BJ (cell line): ENCODE measurements at regions not wholly inside any gene's neighbourhood (a gene's known extent, or its start where the extent isn't known, plus 50 kb on each side); places are given as distances from the start of the nearest gene placed in this dataset.

ENCODE experiments used
- CTCF ChIA-PET: fragments of 350-600 bp; formaldehyde crosslinking; extraction: SDS; loops from one replicate; lab custom pipeline; 2021; ENCODE audit warnings: antibody characterized with exemption, inconsistent platforms; lab: Yijun Ruan, JAX
- POLR2A ChIA-PET: fragments of 300-600 bp; sonication (Branson Sonifier 250); formaldehyde crosslinking; extraction: SDS; loops from one replicate; lab custom pipeline; 2021; ENCODE audit warnings: antibody characterized with exemption; lab: Charles Lee
- DNase-seq: peaks from one replicate; pipeline ENCODE4 v3.0.0-alpha.2; 2011; ENCODE audit warnings: low read depth
- H3K27me3 ChIP-seq: 2 replicates; pipeline ENCODE4 v1.6.0; 2011; ENCODE audit warnings: low read length; ENCODE audit not compliant: control insufficient read depth, insufficient read depth
- H3K36me3 ChIP-seq: 2 replicates; pipeline ENCODE4 v1.5.1; 2011; ENCODE audit warnings: low read length; ENCODE audit not compliant: control insufficient read depth, insufficient read depth
- H3K4me3 ChIP-seq: 2 replicates; pipeline ENCODE4 v1.5.1; 2011; ENCODE audit warnings: low read depth, mild to moderate bottlenecking, control low read depth, low read length
- CTCF ChIP-seq: IDR thresholded peaks from 2 replicates; pipeline ENCODE4 v1.5.1; 2011; ENCODE audit warnings: low read depth, mild to moderate bottlenecking, control low read depth, inconsistent platforms, low read length, moderate library complexity; ENCODE audit not compliant: insufficient read depth

DNA sequence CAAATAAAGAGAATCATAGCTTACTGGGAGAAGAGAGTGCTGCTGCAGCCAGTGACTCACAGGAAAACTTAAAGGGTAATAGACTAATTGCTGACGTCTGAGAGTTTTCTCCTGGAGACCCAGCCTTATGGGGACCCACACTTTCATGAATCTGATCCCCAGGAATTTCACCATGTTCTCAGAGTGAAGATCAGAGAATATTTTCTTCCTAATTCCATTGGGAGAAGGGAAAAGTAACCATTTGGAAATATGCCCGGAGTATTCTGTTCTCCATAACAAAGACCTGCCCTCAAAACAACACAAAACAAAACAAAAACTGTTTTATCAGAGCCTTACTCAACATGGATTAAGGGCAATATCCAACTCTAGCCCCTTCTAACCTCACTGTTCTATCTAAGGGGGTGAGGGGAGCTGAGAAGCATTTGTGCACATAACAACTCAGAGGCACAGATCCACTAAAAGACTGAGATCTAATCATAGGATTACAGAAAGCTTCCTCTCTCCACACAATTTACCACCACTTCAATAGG lies 168.2 kb upstream of the SSTR4 start:
- H3K36me3 ChIP-seq, result no peaks in the 10 kb centered on the region
- H3K4me3 ChIP-seq, result no peak overlapping the region
- DNase-seq, result no peak
- no peak for TF ChIP-seq CTCF
- ChIA-PET CTCF (no interaction called here), POLR2A (no interaction called here)
- H3K27me3 ChIP-seq, result no peaks in the 10 kb centered on the region

DNA sequence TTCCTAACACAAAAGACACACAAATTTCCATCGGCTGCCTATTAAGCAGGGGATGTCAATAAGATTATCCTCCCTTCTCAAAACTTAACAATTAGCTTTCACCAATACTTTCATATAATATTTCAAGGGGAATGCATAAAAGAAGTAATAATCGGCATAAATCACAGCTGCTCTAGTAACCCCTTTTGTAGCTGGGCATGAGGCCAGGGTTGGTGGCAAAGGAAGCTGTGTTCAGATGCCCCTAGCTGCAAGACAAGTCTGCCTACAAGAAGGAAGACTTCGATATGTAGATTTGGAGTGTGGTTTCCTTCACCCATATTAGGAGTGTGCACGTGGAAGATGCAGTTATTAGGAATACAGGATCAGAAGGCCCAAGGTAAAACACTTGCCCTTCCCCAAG lies 156.9 kb upstream of the SSTR4 start:
- H3K4me3 ChIP-seq, result no peak overlapping the region
- TF ChIP-seq CTCF, result no peak
- CTCF ChIA-PET, result interaction anchor here (1.0 kb wide), 1 partner anchor 186 kb away, joined by 4 read pairs; no protein-coding TSS in a partner anchor
- no peak for DNase-seq
- POLR2A ChIA-PET, result no interaction called here
- H3K27me3 ChIP-seq, result no peaks in the 10 kb centered on the region
- no peaks in the 10 kb centered on the region for H3K36me3 ChIP-seq

DNA sequence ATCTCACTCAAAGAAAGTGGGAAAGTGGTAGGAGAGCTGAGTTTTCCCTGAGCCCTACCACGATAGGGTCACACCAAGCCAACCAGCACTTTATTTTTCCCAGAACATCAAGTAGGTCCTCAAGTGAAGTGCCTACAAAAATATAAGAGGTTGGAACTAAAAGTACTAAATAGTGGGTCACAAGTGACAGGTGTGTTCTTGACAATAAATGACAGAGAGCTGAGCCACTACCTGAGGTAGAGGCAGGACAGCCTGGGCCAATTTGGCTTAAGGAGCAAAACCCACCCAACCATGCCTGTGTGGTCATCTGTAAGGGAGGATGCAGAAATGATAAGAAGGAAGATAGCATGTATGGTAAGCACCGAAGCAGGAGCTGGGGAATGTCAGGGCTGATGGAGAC lies 154.8 kb upstream of the SSTR4 start:
- CTCF ChIA-PET, result no interaction called here
- Histone ChIP-seq H3K27me3 (no peaks in the 10 kb centered on the region), H3K36me3 (no peaks in the 10 kb centered on the region), H3K4me3 (no peak overlapping the region)
- DNase-seq, result no peak
- no peak for TF ChIP-seq CTCF
- POLR2A ChIA-PET, result no interaction called here

DNA sequence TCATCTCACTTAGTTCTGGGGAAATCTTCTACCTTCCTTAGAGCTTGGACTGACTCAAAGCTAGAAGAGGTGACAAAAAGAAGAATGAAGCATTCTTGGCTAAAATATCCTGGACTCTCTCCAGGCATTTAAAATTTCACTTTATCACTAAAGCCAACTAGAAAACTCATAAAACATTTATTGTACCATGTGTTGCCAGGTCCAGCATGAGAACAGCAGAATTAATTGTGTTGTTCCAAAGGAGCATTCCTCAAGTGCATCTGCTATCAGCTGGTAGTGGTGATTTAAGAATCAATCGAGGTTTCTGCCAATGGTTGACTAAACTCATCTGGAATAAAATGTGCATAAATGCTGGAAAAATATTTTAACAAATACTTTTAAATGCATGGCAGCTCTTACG lies 147.3 kb upstream of the SSTR4 start:
- Histone ChIP-seq H3K4me3 (no peak overlapping the region), H3K27me3 (no peaks in the 10 kb centered on the region), H3K36me3 (no peaks in the 10 kb centered on the region)
- POLR2A ChIA-PET, result no interaction called here
- TF ChIP-seq CTCF, result no peak
- no peak for DNase-seq
- CTCF ChIA-PET, result no interaction called here

GRCh38 chr20:22890594-22891300 lies 144.4 kb upstream of the SSTR4 start:
- Histone ChIP-seq H3K36me3 (no peaks in the 10 kb centered on the region), H3K4me3 (no peak overlapping the region), H3K27me3 (no peaks in the 10 kb centered on the region)
- DNase-seq, result no peak
- ChIA-PET CTCF (no interaction called here), POLR2A (no interaction called here)
- no peak for TF ChIP-seq CTCF
